CD4-positive, alpha-beta T cell treated with Interleukin-6 for 4 hours (primary cell): ENCODE measurements at regions not wholly inside any gene's neighbourhood (a gene's known extent, or its start where the extent isn't known, plus 50 kb on each side); places are given as distances from the start of the nearest gene placed in this dataset.

Experiments
- DNase-seq: peaks from one replicate; pipeline ENCODE4 v3.0.0-alpha.2; 2020; ENCODE audit warnings: mixed read lengths

DNA sequence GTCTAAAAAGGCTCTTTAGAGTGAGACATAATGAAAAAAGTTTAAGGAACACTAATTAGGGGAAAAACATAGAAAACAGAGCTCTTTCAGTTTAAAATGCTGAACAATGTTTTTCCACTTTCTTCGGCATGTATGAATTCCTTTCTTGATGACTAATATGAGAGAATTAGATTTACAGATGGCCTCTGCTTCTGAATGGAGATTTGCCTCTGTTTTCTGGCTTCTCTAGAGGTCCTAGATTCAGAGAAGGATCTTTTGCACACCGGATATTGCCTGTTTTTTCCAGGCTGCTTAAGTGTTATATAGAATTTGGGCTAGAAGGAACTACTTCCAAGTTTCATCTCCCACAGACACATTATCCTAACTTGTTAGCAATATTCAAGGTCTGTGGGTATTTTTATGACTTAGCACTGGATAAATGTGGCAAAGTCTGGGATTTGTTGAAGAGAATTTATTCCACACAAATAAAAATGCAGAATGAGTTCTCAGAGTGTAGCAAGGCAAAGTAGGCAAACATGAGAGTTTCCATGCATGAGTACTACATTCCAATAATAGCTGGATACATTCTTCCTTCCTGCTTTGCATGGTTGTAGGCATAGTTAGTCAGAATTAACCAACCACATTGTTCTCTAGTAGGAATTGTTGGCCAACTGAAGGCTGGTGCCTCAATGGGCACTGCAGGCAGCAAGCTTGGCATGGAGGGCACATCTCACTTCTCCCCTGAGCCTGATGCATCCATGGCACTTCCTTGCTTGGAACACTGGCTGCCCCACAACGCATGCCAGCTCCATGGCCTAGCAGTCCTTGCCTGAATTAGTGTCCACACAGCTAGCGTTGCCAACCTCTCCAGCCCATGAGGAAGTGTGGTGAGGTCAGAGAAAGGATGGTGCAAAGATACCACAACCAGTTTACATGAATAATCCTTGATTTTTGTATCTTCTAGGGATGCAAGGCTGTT, 224.2 kb downstream of the CLIC5 start:
- DNase-seq, result no peak

DNA sequence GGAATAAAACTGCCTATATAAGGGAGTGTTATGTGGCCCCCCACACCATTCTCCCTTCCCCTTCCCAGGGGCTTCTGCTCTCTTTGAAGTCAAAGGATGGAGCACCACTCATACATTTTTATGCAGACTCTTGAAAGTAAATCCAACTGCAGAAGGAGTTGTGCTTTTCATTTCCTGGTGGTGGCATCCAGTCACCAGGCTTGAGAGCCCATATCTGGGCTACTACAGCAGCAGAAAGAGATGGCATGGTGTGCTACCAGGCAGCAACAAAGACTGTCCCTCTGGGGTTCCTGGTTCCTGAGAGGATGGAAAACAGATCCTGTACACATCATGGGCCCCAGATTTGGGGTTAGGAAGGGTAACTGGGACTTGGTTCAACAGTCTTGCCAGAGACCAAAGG, 226.4 kb downstream of the CLIC5 start:
- DNase-seq, result no peak

DNA sequence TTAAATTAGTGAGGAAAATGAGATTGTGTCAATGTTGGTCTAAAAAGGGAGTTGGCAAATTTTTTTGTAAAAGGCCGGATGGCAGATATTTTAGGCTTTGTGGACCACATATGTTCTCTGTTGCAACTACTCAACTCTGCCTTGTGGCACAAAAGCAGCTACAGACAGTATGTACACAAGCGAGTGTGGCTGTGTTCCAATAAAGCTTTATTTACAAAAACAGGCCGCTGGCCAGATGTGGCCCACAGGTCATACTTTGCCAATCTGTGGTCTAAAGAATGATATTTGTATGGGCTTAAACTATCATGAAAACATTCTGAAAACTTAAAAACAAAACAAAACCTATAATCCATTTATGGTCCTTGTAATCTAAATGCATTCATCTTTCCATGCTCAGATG, 228.3 kb downstream of the CLIC5 start:
- no peak for DNase-seq

DNA sequence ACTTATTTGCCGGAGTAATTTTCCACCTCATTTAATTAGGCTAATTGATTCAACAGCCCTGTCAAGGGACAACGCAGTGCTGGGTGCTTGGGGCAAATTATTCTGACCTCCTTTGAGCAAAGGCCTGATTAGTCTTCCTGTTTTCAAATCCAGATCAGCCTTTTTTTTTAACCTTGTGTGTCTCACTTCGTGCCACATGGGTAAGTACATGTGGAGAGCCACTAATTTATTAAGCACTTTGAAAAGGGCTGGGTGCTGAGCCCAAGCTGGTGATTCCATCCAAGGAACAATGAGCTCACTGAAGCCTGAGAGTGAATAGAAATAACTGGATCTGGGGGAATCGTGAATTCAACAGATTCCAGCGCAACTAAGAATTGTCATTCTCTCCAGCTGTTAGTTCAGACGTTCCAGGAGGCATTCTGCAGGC, 229.3 kb downstream of the CLIC5 start:
- no peak for DNase-seq

DNA sequence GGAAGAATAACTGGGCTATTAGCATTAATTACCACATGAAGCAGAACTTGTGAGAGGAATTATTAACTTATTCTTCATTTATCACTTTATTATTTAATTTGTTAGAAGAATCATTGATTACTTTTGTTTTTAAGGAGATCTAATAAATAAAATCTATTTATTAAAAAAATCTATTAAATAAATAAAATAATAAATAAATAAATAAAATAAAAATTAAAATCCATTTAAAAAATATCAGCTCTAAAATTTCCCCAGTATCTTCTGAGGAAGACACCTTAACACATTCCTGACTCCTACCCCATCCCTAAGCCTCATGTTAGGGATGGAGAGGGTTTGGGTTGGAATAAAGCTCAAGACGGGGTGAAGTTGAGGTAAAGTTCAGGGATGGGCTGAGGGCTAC, 231.4 kb downstream of the CLIC5 start:
- DNase-seq, result no peak

DNA sequence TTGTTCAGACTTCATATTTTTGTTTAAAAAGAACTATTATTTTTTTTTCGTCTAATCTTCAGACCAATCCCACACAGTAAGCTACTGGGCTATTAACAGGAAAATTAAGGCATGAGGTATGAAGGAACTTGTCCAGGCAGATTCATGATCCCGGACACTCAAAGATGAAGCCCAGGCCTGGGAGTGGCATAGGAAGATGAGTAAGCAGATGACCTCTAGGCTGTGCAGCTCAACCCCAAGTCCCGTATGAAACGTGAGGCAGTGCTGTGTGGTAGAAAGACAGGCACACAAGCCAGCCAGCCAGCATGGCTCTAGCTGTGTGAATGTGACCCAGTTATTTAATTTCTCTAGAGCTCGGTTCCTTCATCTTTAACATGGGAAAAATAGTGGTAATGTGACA, 231.9 kb downstream of the CLIC5 start:
- DNase-seq, result no peak

DNA sequence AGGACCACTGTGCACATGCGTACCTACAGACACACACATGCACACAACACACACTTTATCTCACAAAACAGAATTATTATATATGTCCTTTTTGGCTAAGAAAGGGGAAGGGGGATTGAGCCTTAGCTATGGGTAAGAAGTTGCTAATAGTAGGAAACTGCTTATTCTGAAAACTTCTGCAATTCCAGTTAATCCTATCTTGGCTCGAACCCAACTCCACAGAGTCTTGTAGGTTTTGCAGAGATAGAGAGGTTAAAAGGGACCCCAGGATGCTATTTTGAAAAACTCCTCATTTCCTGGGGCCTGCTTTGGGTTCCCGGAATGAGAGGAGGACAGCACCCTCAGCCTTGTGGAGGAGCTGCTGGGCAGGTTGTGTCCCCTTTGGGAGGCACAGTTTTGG, 233.8 kb downstream of the CLIC5 start:
- no peak for DNase-seq

DNA sequence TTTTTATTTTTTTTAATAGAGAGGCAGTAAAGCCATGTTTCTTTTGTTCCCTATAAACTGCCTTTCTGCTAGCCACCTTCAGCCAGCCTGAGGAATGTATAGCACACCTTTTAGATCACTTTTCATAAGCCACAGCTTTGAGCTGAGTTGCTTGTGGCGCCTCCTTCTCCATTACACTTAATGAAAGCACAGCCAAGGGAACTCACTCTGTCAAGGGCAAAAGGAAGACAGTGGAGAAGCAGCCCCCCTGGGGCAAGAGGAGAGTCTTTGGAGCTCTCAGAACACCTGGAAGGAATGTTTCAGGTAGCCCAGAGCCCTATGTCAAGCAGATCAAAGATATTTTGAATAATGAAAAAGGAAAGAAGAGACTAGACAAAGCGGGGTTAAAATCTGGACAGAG, 235.1 kb downstream of the CLIC5 start:
- no peak for DNase-seq

DNA sequence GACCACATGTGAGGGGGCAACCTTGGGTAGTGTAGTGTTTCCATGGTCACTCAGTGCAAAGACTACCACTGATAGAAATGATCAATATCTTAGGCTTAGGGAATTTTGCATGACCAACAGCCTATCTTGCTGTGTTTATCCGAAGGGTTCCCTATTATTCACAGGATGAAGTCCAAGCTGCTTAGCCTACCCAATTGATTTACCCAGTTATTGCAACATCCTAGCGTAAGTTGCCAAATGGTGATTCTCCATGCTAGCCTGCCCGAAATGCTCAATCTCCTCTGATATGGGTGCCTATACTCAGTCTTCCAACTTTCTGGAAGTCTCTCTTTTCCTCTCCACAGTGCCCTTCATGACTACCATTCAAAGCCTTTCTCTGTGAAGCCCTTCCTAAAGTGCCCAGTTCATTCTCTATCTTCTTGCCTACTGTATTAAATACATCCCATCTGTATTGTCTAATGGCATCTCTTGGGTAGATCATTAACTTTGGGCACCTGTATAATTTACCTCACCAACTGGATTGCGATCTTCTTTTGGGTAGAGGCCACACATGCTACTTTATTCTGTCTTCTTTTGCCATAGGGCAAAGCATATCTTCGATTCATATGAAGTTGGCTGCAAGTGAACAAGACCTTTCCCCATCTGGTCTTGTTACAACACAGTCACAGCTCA, 240.5 kb downstream of the CLIC5 start:
- no peak for DNase-seq

DNA sequence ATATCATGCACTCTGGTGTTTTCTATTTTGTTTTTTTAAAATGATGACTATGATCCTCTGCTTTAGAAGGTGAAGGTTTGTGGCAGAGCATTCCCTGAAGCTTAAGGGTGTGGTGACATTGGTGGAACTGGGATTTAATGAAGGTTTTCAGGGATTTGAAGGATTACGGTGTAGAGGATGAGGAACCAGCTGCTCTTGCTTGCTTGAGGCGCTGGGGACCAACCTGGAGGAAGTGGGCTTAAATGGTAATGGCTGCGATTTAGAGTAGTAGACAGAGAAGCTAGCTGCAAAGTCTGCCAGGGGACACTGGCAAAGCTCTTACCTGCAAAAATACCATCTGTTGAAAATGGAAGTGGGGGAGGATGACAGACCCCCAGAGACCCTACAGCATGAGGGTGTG, 241.8 kb downstream of the CLIC5 start:
- no peak for DNase-seq

DNA sequence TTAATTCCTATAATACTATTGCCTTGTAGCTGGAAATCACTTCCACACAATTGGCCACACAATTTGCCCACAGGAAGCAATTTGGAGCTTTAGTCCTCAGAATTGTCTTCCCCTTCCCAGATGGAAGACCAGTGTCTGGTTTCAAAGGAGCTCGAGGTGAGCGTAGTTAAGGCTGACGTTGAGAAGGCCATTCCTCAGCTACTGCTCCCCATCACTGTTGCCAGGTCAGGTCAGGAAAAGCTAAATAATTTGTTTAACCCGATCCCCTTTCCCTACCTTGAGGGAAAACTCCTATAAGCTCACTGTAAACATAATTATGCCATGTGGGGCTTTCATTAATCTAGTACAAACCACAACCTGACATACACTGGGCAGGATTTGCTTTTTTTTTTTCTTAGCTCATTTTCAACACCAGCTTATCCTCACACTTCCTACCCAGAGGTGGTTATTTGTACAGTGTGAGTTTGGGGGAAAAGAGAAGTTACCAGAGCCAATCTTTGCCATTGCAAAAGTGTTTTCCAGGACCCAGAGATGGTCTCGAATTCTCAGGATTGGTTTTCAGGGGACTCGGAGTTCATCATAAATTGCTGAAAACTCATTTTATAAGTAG, 242.7 kb downstream of the CLIC5 start:
- no peak for DNase-seq

DNA sequence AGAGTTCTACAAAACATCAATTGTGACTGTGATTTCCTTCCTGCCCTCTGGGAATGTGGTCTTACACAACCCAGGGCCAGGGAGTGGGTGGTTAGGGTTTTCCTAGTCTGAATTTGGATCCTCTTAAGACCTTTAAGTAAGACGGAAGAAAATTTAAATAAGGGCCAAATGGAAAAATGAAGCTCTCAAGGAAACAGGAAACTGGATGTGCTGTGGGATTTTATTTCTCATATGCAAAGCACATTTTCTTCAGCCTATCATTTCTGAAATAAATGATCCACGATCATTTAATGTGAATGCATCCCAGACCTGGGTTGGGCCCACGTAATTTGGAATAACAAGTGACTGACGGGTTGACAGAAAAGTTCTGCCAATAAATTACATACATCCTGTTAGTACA, 243.6 kb downstream of the CLIC5 start:
- DNase-seq, result no peak

DNA sequence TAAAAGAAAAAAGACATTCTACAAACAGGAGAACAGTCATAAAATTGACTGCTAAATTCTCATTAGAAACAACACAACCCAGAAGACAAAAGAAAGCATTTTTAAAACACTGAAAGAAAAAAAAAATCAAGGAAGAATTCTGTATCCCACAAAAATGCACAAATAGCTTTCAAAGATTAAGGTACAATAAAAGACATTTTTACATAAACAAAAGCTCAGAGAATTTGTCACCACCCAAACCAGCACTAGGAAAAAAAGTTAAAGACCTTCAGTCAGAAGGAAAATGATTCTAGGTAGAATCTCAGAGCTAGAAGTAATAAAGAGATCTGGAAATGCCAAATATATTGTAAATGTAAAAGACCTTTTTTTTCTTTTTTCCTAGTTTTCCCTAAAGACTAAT, 252.4 kb downstream of the CLIC5 start:
- DNase-seq, result no peak

DNA sequence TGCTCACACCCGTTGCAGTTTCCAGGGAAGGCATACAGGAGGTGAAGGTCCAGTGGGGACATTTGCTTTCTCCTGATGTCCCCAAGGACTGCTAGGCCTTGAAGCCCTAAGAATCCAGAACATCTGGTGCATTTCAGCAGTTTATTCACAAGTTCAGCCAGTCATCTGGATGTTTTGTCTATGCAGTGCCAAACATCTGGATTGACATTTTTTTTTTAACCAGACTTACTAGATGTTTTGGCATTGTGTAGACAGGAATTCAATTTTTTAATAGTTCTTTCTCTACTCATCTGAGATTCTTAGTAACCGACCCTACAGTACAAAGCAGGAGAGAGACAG, 256.2 kb downstream of the CLIC5 start:
- no peak for DNase-seq

DNA sequence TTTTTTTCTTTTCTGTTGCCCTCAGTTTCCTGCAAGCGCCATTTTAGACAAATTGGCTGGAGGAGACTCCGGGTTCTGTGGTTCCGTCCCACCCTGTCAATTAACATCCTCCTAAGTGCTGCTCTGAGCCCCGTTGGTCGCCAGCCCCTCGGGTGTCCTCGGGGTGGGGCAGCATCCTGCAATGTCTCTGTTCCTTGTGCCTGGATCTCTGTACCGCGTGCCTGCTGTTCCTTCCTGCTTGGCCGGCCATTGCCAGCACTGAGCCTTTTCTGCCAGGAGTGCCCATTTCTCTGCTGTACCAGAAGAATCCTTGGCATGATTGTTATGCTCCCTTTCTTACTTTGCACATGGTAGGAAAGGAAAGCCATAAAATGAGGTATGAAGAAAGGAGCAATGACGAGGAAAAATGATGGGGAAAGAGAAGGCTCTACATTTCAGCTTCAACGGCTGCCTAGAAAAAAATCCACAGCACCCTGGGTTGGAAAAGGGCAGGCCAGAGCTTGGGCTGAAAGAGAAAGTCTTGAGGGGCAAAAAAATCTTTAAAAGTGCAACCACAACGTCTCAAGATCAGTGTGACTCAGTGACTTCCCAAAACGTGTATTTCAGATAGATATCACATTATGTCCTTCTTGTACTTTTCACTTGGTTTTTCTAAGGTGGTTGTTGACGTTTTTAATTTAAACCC, 256.7 kb downstream of the CLIC5 start:
- no peak for DNase-seq

DNA sequence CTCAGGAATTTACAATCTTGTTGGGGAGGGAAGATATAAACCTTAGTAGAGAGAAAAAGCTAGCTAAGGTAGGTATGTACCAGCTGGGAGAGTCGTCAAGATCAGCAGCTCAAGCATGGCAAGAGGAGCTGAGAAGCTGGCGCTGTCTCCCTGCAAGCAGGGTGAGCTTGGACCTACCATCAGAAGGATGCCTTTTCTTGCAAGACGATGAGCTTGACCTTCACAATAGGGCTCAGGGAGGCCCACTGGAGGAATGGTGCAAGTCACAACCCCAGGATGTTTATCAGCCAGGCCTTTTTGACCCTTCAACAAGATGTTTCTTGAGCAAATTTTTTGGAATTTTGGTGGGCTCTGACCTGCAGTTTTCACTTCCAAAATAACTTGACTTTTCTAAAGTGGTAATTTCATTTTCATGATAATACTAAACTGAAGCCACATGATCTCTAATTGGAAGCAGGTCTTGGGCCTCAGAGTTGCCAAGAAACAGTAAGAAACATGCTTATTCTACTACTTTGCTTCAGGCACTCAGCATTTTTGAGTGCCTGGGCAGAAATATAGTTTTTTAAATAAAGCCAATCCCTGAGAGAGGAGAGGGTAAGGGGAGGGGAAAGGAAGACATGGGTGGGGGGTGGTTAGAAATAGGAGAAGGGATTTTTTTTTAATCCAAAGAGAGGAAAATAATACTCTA, 258.1 kb downstream of the CLIC5 start:
- no peak for DNase-seq

DNA sequence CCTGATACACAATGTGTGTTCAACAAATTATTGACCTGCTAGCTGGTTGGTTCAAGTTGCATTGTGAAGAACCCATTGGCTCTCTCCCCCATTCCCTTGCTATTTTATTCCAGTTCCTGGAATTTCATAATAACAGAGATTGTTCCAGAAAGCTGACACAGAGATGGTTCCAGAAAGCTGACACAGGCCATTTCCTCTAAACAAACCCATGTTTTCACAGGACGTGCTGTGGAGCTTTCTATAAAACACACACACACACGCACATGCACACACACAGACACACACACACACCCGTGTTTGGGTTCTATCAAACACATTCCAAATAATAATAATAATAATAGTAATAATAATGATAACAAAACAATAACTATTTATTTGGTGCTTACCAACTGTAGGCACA, 259.1 kb downstream of the CLIC5 start:
- DNase-seq, result no peak

DNA sequence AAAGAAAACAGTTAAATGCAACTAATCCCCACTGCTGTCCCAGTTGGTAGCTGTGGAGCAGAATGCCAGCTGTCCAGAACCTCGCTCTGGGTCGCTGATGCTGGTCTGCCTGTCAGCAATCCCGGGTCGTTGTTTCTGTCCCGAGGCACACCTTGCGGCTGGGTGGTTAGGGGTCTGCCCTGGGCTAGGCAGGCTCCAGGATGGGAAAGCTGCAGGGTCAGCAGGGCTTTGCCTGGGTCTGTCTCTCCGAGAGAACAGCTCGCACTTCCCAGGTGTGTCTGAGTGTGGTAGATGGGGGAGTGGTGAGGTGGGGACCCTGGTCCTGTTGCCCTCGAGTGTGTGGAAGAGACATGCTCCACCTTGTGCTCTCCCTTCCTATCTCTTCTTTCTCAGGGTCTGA, 261.2 kb downstream of the CLIC5 start:
- DNase-seq, result no peak

DNA sequence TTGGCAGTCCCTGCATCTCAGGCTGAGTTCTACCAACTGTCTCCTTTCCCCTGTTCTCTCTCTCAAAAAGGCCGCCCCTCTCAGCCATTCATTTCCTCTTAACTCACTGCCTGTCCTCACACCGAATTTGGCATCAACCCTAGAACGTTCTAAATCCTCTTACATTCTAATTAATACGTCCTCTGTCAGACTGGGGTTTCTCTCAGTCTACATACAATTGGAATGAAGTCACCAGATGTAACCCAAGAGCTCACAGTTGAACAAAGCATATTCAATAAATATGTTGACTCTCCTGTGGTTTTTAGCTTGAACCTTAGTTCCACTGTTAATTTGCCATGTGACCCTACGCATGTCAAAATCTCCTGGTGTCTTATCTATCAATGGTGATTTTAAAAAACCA, 269.6 kb downstream of the CLIC5 start:
- DNase-seq, result no peak

DNA sequence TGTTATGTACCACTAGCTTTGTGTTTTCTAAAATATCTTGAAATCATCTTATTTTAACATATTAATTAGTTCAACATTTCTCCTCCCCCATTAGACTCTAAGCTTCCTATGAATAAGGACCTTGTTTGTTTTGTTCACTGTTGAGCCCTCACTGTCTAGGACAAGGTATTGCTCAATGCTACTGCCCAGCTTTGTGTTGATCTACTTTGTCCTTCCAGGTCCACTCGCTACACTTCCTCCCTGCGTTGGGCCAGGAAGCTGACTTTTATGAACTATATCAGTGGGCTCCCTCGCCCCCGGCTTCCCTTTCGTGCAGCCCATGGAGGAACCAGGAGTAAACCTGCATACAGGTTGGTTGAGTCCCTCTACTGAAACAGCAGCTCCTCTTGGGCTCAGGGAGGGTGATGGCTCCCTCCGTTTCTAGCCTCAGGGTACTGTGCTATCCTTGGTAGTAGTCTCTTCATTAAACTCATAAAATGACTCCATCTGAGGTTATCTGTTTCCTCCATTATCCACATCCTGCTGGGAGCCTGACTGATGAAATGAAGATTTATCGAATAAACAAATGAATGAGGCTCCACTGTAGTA, 272.5 kb downstream of the CLIC5 start:
- DNase-seq, result no peak

DNA sequence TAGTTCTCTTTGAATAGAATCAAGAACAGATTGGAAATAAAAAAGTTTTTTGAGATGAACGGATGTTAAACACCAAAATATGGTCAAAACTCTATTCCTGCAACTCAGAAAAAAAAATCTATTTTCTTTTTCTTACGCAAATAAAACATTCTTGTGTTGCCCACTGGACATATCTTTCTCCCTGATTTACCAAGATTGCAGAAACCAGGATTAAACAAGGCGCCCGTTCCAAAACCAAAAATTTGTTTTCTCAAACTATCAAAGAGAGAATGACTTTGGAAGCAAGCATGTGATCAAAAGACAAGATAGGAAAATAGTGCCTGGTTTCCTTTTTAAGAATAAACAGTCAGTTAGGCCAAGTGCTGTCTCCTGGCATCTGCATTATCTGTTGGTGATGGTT, 273.1 kb downstream of the CLIC5 start:
- no peak for DNase-seq

DNA sequence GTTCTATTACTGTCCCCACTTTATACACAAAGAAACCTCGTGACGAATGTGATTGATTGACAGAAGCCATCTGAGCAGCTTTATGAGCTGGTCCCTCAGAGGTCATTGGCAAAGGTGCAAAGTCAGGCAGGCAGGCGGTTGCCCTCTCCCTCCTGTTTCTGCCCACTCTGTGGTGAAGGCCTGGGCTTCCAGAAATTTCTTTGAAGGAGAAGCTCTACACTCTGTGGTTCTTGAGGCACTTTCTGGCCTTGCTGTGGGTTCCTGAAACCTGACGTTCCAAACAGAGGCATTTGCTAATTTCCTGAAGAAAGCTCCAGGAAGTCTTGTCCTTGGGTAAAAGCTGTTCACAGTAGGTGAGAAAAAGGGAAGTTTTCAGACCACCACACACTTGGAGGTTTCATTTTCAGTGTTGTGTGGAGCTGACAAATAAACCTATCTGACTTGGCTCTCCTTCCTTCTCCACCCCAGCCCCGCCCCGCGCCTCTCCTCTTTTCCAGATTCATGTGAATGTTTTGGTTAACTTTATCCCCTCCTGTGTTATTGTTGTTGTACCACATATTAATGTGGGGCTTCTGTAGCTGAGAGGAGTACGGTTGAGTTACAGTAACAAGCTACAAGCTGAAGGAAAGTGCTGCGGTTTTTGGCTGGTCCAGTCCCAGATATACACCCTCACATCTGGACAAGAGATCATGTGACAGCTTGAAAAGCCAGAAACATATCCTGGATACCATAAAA, 274.1 kb downstream of the CLIC5 start:
- no peak for DNase-seq
